Lower leg skin (tissue), 4 donors: ENCODE measurements at regions not wholly inside any gene's neighbourhood (a gene's known extent, or its start where the extent isn't known, plus 50 kb on each side); places are given as distances from the start of the nearest gene placed in this dataset.

Experiments
- DNase-seq, 2 donors: peaks; one replicate each; pipeline ENCODE4 v3.0.0-alpha.2; 2019; ENCODE audit warnings: low spot score in 2 of 2
- H3K4me3 ChIP-seq: fragments of 200-600 bp; sonication (generic); 2 replicates; pipeline ENCODE4 v1.5.1; 2017; ENCODE audit warnings: mild to moderate bottlenecking, low read depth; ENCODE audit not compliant: poor library complexity, severe bottlenecking
- CTCF ChIP-seq, 3 donors: fragments of 450-650 bp; IDR thresholded peaks; one replicate each; pipeline ENCODE4 v1.5.1; 2016; ENCODE audit warnings: antibody characterized with exemption in 3 of 3, mild to moderate bottlenecking in 3 of 3, moderate library complexity in 2 of 3
- POLR2A ChIP-seq, 2 donors: fragments of 450-650 bp; IDR thresholded peaks; one replicate each; pipeline ENCODE4 v1.6.1; 2016 to 2017; ENCODE audit warnings: antibody characterized with exemption in 2 of 2, mild to moderate bottlenecking in 1 of 2, moderate library complexity in 1 of 2
- WGBS, 2 donors: methylation state at CpG; one replicate each; pipeline ENCODE4 v1.1.5; 2018; 5-methylcytosine and 5-hydroxymethylcytosine counted together
- intact Hi-C: fragments of 100-400 bp; cut with DNase I; formaldehyde crosslinking; loops from one replicate; pipeline ENCODE4 v1.15.0; 2023; ENCODE audit warnings: low total_unique reads

GRCh38 chr22:42217752-42218280 lies 52.6 kb downstream of the TCF20 start:
- no peak overlapping the region for H3K4me3 ChIP-seq
- TF ChIP-seq POLR2A (IDR thresholded peaks at IDR 0.05) = no peak
- TF ChIP-seq CTCF (IDR thresholded peaks at IDR 0.05) = no peak
- DNase-seq = no peak
- 82% methylated on average over 4 of the region's 4 CpGs for WGBS, 2 donors
- intact Hi-C loops = no loop called here

DNA sequence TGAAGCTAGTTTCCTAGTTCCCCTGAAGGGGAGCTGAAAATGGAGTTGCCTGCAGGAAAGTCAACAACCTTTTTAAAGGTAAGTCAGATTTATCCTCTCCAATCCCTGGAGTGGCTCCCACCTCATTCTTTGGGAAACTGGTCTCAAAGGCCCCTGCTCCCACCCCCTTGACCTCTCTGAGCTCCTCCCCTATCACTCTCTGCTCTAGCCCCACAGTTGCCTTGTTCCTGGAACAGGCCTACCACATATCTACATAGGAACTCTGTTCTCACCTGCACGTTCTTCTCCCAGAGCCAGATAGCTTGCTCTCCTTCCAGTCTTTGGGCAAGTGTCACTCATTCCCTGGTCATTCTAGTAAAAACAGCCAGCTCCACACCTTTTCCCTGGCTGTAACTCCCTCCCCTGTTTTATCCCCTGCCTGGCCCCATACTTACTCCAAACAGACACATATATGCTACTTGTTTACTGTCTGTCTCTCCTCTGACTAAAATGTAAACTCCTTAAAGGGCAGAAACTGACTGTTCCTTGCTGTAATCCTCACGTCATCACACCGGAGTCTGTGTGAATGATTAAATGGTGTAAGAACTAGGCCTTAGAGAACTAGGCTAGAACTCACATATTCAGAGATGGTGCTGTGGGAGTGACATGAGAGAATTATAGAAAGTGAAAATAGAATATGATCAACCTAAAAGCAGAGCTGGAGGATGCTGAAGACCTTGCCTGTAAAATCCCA lies 53.3 kb downstream of the TCF20 start:
- DNase-seq = no peak
- intact Hi-C loops = no loop called here
- WGBS, 2 donors = 77 to 85% methylated on average over 3 of the region's 3 CpGs
- H3K4me3 ChIP-seq = no peak overlapping the region
- TF ChIP-seq POLR2A (IDR thresholded peaks at IDR 0.05) (no peak), CTCF (IDR thresholded peaks at IDR 0.05) (no peak)

- no peak for TF ChIP-seq CTCF (IDR thresholded peaks at IDR 0.05)
- no peak for TF ChIP-seq POLR2A (IDR thresholded peaks at IDR 0.05)
- intact Hi-C loops = no loop called here
- no peak for DNase-seq
- 84 to 90% methylated on average over 14 to 15 of the region's 15 CpGs for WGBS, 2 donors
- H3K4me3 ChIP-seq = no peak overlapping the region
Observed at GRCh38 chr22:42214633-42215415, 55.6 kb downstream of the TCF20 start.

GRCh38 chr22:42208362-42208761 lies 62.1 kb downstream of the TCF20 start:
- 76 to 94% methylated on average over 4 of the region's 4 CpGs for WGBS, 2 donors
- H3K4me3 ChIP-seq = no peak overlapping the region
- intact Hi-C loops = no loop called here
- DNase-seq = peak in 1 of 2 donors; percentile 26
- TF ChIP-seq CTCF (IDR thresholded peaks at IDR 0.05) (no peak), POLR2A (IDR thresholded peaks at IDR 0.05) (no peak)

- no peak overlapping the region for H3K4me3 ChIP-seq
- no peak for TF ChIP-seq CTCF (IDR thresholded peaks at IDR 0.05)
- no peak for TF ChIP-seq POLR2A (IDR thresholded peaks at IDR 0.05)
- WGBS, 2 donors = 67 to 71% methylated on average over 4 of the region's 4 CpGs
- DNase-seq = peak in 1 of 2 donors; percentile 65
- intact Hi-C loops = no loop called here
Observed at GRCh38 chr22:42207918-42208317, 62.5 kb downstream of the TCF20 start.
